HEK293T (cell line): ENCODE measurements at regions not wholly inside any gene's neighbourhood (a gene's known extent, or its start where the extent isn't known, plus 50 kb on each side); places are given as distances from the start of the nearest gene placed in this dataset.

Experiments
- BHLHE40 ChIP-seq: fragments of 450-650 bp; IDR thresholded peaks from 2 replicates; pipeline ENCODE4 v1.6.1; 2016; ENCODE audit warnings: mild to moderate bottlenecking, moderate library complexity, borderline replicate concordance
- ELF4 ChIP-seq: fragments of 450-650 bp; IDR thresholded peaks from 2 replicates; pipeline ENCODE4 v1.6.1; 2017; ENCODE audit warnings: antibody characterized with exemption
- FOXA1 ChIP-seq: fragments of 450-650 bp; IDR thresholded peaks from 2 replicates; pipeline ENCODE4 v1.6.1; 2016; ENCODE audit warnings: mild to moderate bottlenecking
- FOXK2 ChIP-seq: fragments of 450-650 bp; IDR thresholded peaks from 2 replicates; pipeline ENCODE4 v1.6.1; 2016; ENCODE audit warnings: mild to moderate bottlenecking
- FOXM1 ChIP-seq: fragments of 450-650 bp; IDR thresholded peaks from 2 replicates; pipeline ENCODE4 v1.6.1; 2017; ENCODE audit warnings: mild to moderate bottlenecking, borderline replicate concordance
- HDGF ChIP-seq: fragments of 450-650 bp; IDR thresholded peaks from 2 replicates; pipeline ENCODE4 v1.6.1; 2017; ENCODE audit warnings: antibody characterized with exemption, borderline replicate concordance
- L3MBTL2 ChIP-seq: fragments of 450-650 bp; conservative IDR thresholded peaks from 2 replicates; pipeline ENCODE4 v1.6.1; 2016; ENCODE audit warnings: mild to moderate bottlenecking
- LEF1 ChIP-seq: fragments of 450-650 bp; IDR thresholded peaks from 2 replicates; pipeline ENCODE4 v1.6.1; 2017; ENCODE audit warnings: mild to moderate bottlenecking, borderline replicate concordance
- SP1 ChIP-seq: fragments of 450-650 bp; IDR thresholded peaks from 2 replicates; pipeline ENCODE4 v1.6.1; 2017
- SUZ12 ChIP-seq: fragments of 450-650 bp; IDR thresholded peaks from 2 replicates; pipeline ENCODE4 v1.6.1; 2016; ENCODE audit warnings: mild to moderate bottlenecking
- ZNF384 ChIP-seq: fragments of 450-650 bp; IDR thresholded peaks from 2 replicates; pipeline ENCODE4 v1.6.1; 2016
- TF ChIP-seq, protein P1 (sequence below): fragments of 450-650 bp; IDR thresholded peaks from 2 replicates; pipeline ENCODE4 v1.6.1; 2016

DNA sequence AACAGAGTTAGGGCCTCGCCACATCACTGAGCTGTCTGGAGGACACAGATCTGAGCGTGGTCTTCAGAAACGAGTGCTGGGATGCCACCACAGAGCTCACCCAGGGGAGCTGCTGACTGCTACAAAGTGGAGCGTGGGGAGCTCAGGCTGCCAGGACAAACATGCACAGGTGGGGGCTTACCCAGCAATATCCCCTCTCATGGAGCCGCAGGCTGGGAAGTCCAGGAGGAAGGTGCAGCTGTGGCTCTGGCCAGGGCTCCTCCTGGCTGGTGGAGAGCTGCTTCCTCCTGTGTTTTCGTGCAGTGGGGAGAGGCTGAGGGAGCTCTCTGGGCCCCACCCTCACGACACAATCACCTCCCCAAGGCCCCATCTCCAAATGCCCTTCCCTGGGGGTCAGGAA is 368.6 kb upstream of the IRX4 start:
- TF ChIP-seq SP1, result no peak
- no peak for TF ChIP-seq SUZ12
- TF ChIP-seq BHLHE40, result no peak
- TF ChIP-seq FOXK2, result no peak
- no peak for TF ChIP-seq FOXM1
- no peak for TF ChIP-seq FOXA1
- no peak for TF ChIP-seq L3MBTL2
- no peak for TF ChIP-seq ELF4
- no peak for TF ChIP-seq HDGF
- no peak for TF ChIP-seq ZNF384
- TF ChIP-seq, protein P1, sequence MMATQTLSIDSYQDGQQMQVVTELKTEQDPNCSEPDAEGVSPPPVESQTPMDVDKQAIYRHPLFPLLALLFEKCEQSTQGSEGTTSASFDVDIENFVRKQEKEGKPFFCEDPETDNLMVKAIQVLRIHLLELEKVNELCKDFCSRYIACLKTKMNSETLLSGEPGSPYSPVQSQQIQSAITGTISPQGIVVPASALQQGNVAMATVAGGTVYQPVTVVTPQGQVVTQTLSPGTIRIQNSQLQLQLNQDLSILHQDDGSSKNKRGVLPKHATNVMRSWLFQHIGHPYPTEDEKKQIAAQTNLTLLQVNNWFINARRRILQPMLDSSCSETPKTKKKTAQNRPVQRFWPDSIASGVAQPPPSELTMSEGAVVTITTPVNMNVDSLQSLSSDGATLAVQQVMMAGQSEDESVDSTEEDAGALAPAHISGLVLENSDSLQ, result no peak
- TF ChIP-seq LEF1, result no peak
